HG02884 (cell line): ENCODE measurements at regions not wholly inside any gene's neighbourhood (a gene's known extent, or its start where the extent isn't known, plus 50 kb on each side); places are given as distances from the start of the nearest gene placed in this dataset.
"Not testable (repeated sequence)": the region's sequence is repeated elsewhere in the genome, so short reads cannot be mapped to it uniquely, and the experiment has no call there.

Experiments used
- ATAC-seq: cut with Tn5 transposase; IDR thresholded peaks from one replicate; pipeline ENCODE4 v1.9.1; 2021; ENCODE audit warnings: mild to moderate bottlenecking, moderate library complexity; ENCODE audit not compliant: unreplicated experiment

- no peak for ATAC-seq
Observed at GRCh38 chr4:100042235-100042634, 92.2 kb upstream of the H2AZ1 start.

- no peak for ATAC-seq
Observed at GRCh38 chr4:100041646-100042045, 91.6 kb upstream of the H2AZ1 start.

DNA sequence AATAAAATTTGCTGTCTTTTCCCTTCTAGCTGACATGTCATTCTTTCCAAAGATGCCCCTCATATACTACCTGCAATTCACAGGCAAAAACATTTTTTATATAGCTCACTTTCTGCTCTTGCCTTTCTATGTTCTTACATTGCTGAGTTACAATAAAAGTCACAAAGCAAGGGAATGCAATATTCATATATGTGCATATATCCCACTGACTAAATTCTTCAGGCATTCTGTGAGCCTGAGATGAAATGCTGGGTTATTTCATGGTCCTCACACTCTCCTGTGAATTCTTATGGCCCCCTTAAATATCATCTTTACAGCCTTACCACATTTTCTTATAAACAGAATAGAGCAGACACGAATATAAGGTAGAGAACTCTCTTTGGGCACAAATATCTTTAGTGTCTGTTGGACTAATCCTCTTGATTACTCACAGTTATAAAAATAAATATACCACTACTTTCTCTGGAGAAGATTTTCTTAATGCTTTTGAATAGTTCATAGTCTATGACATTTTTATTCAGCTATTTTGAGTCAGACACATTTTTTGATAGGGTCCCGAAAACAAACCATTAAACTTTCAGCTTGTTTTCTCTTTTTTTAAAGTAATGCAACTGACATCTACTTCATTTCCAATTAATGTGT lies 84.1 kb upstream of the H2AZ1 start:
- no peak for ATAC-seq

DNA sequence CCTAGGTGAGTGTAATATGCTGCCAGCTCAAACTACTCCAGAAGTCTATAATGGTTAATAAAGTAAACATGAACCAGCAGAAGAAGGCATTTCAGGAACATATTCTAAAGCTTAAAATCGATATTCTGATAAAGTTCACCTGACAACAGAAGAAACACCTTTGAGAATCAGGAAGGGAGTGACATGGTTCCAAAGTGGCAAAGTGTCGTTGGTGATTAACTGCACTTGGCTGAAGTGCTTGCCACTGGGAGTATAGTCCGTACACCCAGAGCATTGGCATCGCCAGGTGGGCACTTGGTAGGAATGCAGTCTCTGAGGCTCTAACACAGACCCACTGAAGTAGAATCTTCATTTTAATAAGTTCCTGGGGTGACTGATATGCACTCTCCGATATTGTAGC lies 76.0 kb upstream of the H2AZ1 start:
- ATAC-seq = no peak

DNA sequence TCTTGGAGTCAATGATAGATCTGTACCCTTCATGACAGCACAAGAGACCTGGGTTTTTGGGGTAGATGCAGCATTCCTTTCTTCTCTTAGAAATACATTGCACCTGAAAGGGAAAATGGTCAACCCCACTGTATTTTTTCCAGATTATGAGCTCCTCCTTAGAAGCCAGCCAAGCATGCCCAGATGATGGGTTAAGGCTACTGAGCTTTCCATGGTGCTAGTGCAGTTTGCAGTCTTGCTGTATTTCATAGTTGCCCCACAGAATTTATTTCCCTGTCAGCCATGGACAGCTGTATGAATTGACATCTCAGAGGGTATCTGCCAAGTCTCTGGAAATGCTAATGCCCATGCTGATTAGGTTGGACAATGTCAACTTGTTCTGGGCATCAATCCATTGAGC lies 73.7 kb upstream of the H2AZ1 start:
- ATAC-seq = no peak

GRCh38 chr4:100022792-100023222 lies 72.7 kb upstream of the H2AZ1 start:
- no peak for ATAC-seq

- no peak for ATAC-seq
Observed at GRCh38 chr4:100019821-100020220, 69.7 kb upstream of the H2AZ1 start.

GRCh38 chr4:100017637-100018310 lies 67.7 kb upstream of the H2AZ1 start:
- peak; percentile 96 for ATAC-seq

- ATAC-seq = no peak
Observed at GRCh38 chr4:100016191-100016590, 66.1 kb upstream of the H2AZ1 start.

- ATAC-seq = no peak
Observed at GRCh38 chr4:100014616-100015015, 64.5 kb upstream of the H2AZ1 start.

GRCh38 chr4:100009490-100009889 lies 59.4 kb upstream of the H2AZ1 start:
- no peak for ATAC-seq

GRCh38 chr4:100008048-100008447 lies 58.0 kb upstream of the H2AZ1 start:
- no peak for ATAC-seq

GRCh38 chr4:100006161-100006560 lies 56.1 kb upstream of the H2AZ1 start:
- not testable (repeated sequence) for ATAC-seq
